ENCODE measurements at regions not wholly inside any gene's neighbourhood (a gene's known extent, or its start where the extent isn't known, plus 50 kb on each side); places are given as distances from the start of the nearest gene placed in this dataset.
A peak's percentile ranks its signal among the peaks of the same experiment; 100 is the strongest.

DNA sequence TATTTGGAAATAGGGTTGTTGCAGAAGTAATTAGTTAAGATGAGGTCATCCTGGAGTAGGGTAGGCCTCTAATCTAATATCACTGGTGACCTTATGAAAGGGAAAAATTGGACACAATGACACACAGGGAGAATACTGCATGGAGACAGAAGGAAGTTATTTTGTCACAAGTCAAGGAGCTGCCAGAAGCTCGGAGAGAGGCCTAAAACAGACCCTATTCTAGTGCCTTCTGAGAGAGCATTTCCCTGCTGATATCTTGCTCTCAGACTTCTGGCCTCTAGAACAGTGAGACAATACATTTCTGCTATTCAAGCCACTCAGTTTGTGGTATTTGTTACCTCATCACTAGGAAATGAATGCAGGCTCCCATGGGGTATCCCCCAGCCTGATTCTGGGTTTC, 332.9 kb downstream of the CSNK1G3 start:
- H3K9ac ChIP-seq (ENCODE audit: insufficient read depth, low read length) = no peak overlapping the region
- H3K27ac ChIP-seq (ENCODE audit: insufficient read depth, low read length) = no peak overlapping the region
- no peaks in the 10 kb centered on the region for H3K4me1 ChIP-seq (ENCODE audit: control insufficient read depth, extremely low read depth, insufficient read depth, low read length)
- peak in 1 of 2 donors; percentile 68 for DNase-seq (ENCODE audit: low read depth in 2 of 2)
- no peak overlapping the region for H3K4me3 ChIP-seq (replicated peaks in 1 of 4; ENCODE audit: control extremely low read depth in 1 of 4, insufficient read depth in 1 of 4, low read depth in 3 of 4, low read length in 4 of 4)
- no peaks in the 10 kb centered on the region for H3K9me3 ChIP-seq (ENCODE audit: control insufficient read depth, insufficient read depth, low read depth, low read length)
- no peaks in the 10 kb centered on the region for H3K36me3 ChIP-seq (ENCODE audit: control insufficient read depth, insufficient read depth, low read length)
- H3K27me3 ChIP-seq (ENCODE audit: control insufficient read depth, insufficient read depth, low read length) = no peaks in the 10 kb centered on the region
- no peak overlapping the region for H3K4me2 ChIP-seq (ENCODE audit: extremely low read depth, insufficient read depth, low read length)
- no peaks in the 10 kb centered on the region for H3K79me2 ChIP-seq (ENCODE audit: control insufficient read depth, insufficient read depth, low read length)
- H4K20me1 ChIP-seq (ENCODE audit: control insufficient read depth, extremely low read depth, insufficient read depth, low read length) = no peaks in the 10 kb centered on the region
- no peak for TF ChIP-seq EZH2 (IDR thresholded peaks at IDR 0.05; ENCODE audit: low read length, missing control alignments)
- TF ChIP-seq, protein P1, sequence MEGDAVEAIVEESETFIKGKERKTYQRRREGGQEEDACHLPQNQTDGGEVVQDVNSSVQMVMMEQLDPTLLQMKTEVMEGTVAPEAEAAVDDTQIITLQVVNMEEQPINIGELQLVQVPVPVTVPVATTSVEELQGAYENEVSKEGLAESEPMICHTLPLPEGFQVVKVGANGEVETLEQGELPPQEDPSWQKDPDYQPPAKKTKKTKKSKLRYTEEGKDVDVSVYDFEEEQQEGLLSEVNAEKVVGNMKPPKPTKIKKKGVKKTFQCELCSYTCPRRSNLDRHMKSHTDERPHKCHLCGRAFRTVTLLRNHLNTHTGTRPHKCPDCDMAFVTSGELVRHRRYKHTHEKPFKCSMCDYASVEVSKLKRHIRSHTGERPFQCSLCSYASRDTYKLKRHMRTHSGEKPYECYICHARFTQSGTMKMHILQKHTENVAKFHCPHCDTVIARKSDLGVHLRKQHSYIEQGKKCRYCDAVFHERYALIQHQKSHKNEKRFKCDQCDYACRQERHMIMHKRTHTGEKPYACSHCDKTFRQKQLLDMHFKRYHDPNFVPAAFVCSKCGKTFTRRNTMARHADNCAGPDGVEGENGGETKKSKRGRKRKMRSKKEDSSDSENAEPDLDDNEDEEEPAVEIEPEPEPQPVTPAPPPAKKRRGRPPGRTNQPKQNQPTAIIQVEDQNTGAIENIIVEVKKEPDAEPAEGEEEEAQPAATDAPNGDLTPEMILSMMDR (conservative IDR thresholded peaks at IDR 0.05 in 1 of 2, IDR thresholded peaks at IDR 0.05 in 1 of 2; ENCODE audit: low read depth in 1 of 2, low read length in 2 of 2) = no peak
- H2AFZ ChIP-seq (ENCODE audit: low read length) = no peak overlapping the region

DNA sequence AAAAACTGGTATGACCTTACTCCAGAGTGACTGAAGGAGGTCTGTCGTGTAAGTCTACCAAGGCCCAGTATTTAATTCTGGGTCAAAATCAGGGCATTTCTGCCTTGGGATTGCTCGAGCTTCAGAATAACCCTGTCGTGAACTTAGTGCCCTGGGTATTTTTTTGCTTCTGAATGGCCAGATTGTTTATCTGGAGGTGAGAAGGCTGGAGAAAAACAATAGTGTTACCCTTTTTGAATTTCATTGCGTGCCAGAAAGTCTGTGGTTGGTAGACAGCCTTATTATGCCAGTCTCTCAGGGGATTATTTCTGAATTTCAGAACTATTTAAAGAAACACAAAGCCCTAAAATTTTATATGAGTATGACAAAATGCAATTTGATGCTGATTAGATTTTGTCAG, 323.4 kb downstream of the CSNK1G3 start:
- no peak overlapping the region for H3K4me3 ChIP-seq (replicated peaks in 1 of 4; ENCODE audit: control extremely low read depth in 1 of 4, insufficient read depth in 1 of 4, low read depth in 3 of 4, low read length in 4 of 4)
- no peak overlapping the region for H3K9ac ChIP-seq (ENCODE audit: insufficient read depth, low read length)
- no peaks in the 10 kb centered on the region for H3K36me3 ChIP-seq (ENCODE audit: control insufficient read depth, insufficient read depth, low read length)
- H3K27ac ChIP-seq (ENCODE audit: insufficient read depth, low read length) = no peak overlapping the region
- H3K4me2 ChIP-seq (ENCODE audit: extremely low read depth, insufficient read depth, low read length) = no peak overlapping the region
- TF ChIP-seq, protein P1 (conservative IDR thresholded peaks at IDR 0.05 in 1 of 2, IDR thresholded peaks at IDR 0.05 in 1 of 2; ENCODE audit: low read depth in 1 of 2, low read length in 2 of 2) = no peak
- TF ChIP-seq EZH2 (IDR thresholded peaks at IDR 0.05; ENCODE audit: low read length, missing control alignments) = no peak
- no peak overlapping the region for H2AFZ ChIP-seq (ENCODE audit: low read length)
- no peaks in the 10 kb centered on the region for H3K9me3 ChIP-seq (ENCODE audit: control insufficient read depth, insufficient read depth, low read depth, low read length)
- no peaks in the 10 kb centered on the region for H3K79me2 ChIP-seq (ENCODE audit: control insufficient read depth, insufficient read depth, low read length)
- DNase-seq (ENCODE audit: low read depth in 2 of 2) = no peak
- H3K4me1 ChIP-seq (ENCODE audit: control insufficient read depth, extremely low read depth, insufficient read depth, low read length) = no peaks in the 10 kb centered on the region
- H3K27me3 ChIP-seq (ENCODE audit: control insufficient read depth, insufficient read depth, low read length) = no peaks in the 10 kb centered on the region
- no peaks in the 10 kb centered on the region for H4K20me1 ChIP-seq (ENCODE audit: control insufficient read depth, extremely low read depth, insufficient read depth, low read length)

DNA sequence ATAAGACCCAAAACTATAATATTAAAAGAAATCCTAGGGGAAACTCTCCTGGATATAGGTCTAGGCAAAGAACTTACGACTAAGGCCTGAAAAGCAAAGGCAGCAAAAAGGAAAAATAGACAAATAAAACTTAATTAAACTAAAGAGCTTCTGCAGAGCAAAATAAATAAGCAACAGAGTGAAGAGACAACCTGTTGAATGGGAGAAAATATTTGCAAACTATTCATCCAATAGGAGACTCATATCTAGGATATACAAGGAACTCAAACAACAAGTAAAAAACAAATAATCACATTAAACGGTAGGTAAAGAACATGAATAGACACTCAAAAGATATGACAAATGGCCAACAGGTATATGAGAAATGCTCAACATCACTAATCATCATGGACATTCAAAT, 318.6 kb downstream of the CSNK1G3 start:
- Histone ChIP-seq H3K9me3 (ENCODE audit: control insufficient read depth, insufficient read depth, low read depth, low read length) (no peaks in the 10 kb centered on the region), H4K20me1 (ENCODE audit: control insufficient read depth, extremely low read depth, insufficient read depth, low read length) (no peaks in the 10 kb centered on the region), H3K27me3 (ENCODE audit: control insufficient read depth, insufficient read depth, low read length) (no peaks in the 10 kb centered on the region), H3K27ac (ENCODE audit: insufficient read depth, low read length) (no peak overlapping the region), H3K4me1 (ENCODE audit: control insufficient read depth, extremely low read depth, insufficient read depth, low read length) (no peaks in the 10 kb centered on the region), H3K4me2 (ENCODE audit: extremely low read depth, insufficient read depth, low read length) (no peak overlapping the region), H3K9ac (ENCODE audit: insufficient read depth, low read length) (no peak overlapping the region), H3K79me2 (ENCODE audit: control insufficient read depth, insufficient read depth, low read length) (no peaks in the 10 kb centered on the region), H3K36me3 (ENCODE audit: control insufficient read depth, insufficient read depth, low read length) (no peaks in the 10 kb centered on the region), H2AFZ (ENCODE audit: low read length) (no peak overlapping the region), H3K4me3 (replicated peaks in 1 of 4; ENCODE audit: control extremely low read depth in 1 of 4, insufficient read depth in 1 of 4, low read depth in 3 of 4, low read length in 4 of 4) (no peak overlapping the region)
- no peak for DNase-seq (ENCODE audit: low read depth in 2 of 2)
- TF ChIP-seq, protein P1 (conservative IDR thresholded peaks at IDR 0.05 in 1 of 2, IDR thresholded peaks at IDR 0.05 in 1 of 2; ENCODE audit: low read depth in 1 of 2, low read length in 2 of 2) = no peak
- TF ChIP-seq EZH2 (IDR thresholded peaks at IDR 0.05; ENCODE audit: low read length, missing control alignments) = no peak

All from fibroblast of lung (primary cell).